ENCODE measurements at regions not wholly inside any gene's neighbourhood (a gene's known extent, or its start where the extent isn't known, plus 50 kb on each side); places are given as distances from the start of the nearest gene placed in this dataset.

DNA sequence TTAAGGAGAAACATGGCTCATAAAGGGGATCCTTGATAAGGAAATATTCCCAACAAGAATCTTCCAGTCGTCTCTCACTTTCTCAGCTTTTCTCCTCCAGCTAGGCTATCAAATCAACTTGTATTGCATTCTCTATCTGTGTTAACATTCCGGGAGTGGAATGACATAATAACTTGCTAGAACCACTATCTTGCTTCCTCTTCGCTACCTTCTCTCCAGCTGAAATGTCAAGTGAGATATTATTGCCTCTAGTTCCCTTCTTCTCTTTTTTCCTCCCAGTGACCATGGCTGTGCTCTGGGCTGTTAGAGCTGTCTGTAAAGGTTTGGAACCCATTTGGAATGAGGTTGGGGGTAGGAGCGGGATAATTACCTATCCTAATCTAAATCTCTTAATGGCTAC is 1329.5 kb upstream of the WWC1 start:
- Histone ChIP-seq H3K4me1 (ENCODE audit: control insufficient read depth in 2 of 2, insufficient read depth in 2 of 2, low read length in 2 of 2) (no peaks in the 10 kb centered on the region), H3K36me3 (ENCODE audit: control insufficient read depth in 2 of 3, insufficient read depth in 3 of 3, low read length in 3 of 3) (no peaks in the 10 kb centered on the region), H3K27ac (ENCODE audit: low read depth, low read length) (no peak overlapping the region), H3K27me3 (ENCODE audit: control insufficient read depth in 2 of 2, insufficient read depth in 2 of 2, low read length in 2 of 2) (no peaks in the 10 kb centered on the region), H3K9me3 (ENCODE audit: control insufficient read depth in 2 of 3, low read length in 3 of 3) (no peaks in the 10 kb centered on the region), H3K4me3 (ENCODE audit: low read length) (no peak overlapping the region)
- ATAC-seq (no peak), DNase-seq (no peak)
- Mint-ChIP-seq H3K27ac (no peak overlapping the region), H3K9me3 (peaks cover 3 to 22% (median 7%) of the 10 kb centered on the region in 11 donors), H3K4me3 (no peak overlapping the region), H3K36me3 (peaks cover 0 to 5% (median 0%) of the 10 kb centered on the region in 5 donors), H3K4me1 (no peaks in the 10 kb centered on the region), H3K27me3 (no peaks in the 10 kb centered on the region)
- ChIA-PET POLR2A (no interaction called here), CTCF (no interaction called here)
- intact Hi-C loops (cut with micrococcal nuclease) = no loop called here

DNA sequence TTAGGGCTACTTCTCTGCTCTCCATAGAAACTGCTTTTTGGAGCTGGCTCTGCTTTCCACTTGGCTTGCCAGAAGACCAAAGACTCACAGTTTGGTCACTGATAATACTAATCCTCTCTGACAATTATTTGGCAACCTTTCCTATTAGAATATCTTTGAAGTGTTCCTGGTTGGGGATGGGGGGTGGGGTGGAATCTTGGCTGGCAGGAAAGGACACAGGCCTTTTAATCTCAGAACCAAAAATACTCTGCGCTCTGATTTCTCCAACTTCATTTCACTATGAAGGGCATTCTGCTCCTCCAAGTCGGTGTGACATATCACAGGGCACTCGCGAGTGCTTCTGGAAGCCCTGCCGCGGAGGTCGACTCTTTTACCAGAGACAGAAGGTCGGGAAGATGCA is 1329.0 kb upstream of the WWC1 start:
- Histone ChIP-seq H3K4me3 (ENCODE audit: low read length) (no peak overlapping the region), H3K4me1 (ENCODE audit: control insufficient read depth in 2 of 2, insufficient read depth in 2 of 2, low read length in 2 of 2) (no peaks in the 10 kb centered on the region), H3K36me3 (ENCODE audit: control insufficient read depth in 2 of 3, insufficient read depth in 3 of 3, low read length in 3 of 3) (no peaks in the 10 kb centered on the region), H3K27me3 (ENCODE audit: control insufficient read depth in 2 of 2, insufficient read depth in 2 of 2, low read length in 2 of 2) (no peaks in the 10 kb centered on the region), H3K9me3 (ENCODE audit: control insufficient read depth in 2 of 3, low read length in 3 of 3) (no peaks in the 10 kb centered on the region), H3K27ac (ENCODE audit: low read depth, low read length) (no peak overlapping the region)
- no peak overlapping the region for H3K4me3 Mint-ChIP-seq
- ChIA-PET CTCF (no interaction called here), POLR2A (no interaction called here)
- intact Hi-C loops (cut with micrococcal nuclease) = no loop called here
- no peak overlapping the region for H3K27ac Mint-ChIP-seq
- peaks cover 3 to 18% (median 7%) of the 10 kb centered on the region in 11 donors for H3K9me3 Mint-ChIP-seq
- no peaks in the 10 kb centered on the region for H3K4me1 Mint-ChIP-seq
- no peak for ATAC-seq
- no peaks in the 10 kb centered on the region for H3K27me3 Mint-ChIP-seq
- no peak for DNase-seq
- peaks cover 0 to 5% (median 0%) of the 10 kb centered on the region in 5 donors for H3K36me3 Mint-ChIP-seq

DNA sequence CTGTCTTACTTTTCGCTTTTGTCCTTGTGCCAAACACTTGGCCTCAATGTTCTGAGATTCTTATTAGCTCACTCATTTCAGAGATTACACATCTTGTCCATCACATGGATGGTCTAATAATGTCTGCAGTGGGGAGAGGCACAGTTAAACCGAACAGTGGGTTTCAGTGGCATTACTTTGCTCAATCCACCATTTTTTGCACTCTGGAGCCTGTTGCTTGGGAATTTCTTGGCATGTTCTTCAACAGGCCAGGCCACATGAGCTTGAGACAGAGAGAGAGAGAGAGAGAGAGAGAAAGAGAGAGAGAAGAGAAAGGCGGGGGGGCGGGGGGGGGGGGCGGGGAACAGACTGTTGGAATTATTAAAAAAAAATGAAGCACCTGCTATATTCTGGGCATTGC is 1327.8 kb upstream of the WWC1 start:
- ChIA-PET CTCF (no interaction called here), POLR2A (no interaction called here)
- no peak overlapping the region for H3K4me3 Mint-ChIP-seq
- peaks cover 0 to 5% (median 0%) of the 10 kb centered on the region in 5 donors for H3K36me3 Mint-ChIP-seq
- H3K4me3 ChIP-seq (ENCODE audit: low read length) = no peak overlapping the region
- no peak overlapping the region for H3K27ac ChIP-seq (ENCODE audit: low read depth, low read length)
- DNase-seq (no peak), ATAC-seq (no peak)
- no peaks in the 10 kb centered on the region for H3K9me3 ChIP-seq (ENCODE audit: control insufficient read depth in 2 of 3, low read length in 3 of 3)
- H3K36me3 ChIP-seq (ENCODE audit: control insufficient read depth in 2 of 3, insufficient read depth in 3 of 3, low read length in 3 of 3) = no peaks in the 10 kb centered on the region
- no peaks in the 10 kb centered on the region for H3K27me3 Mint-ChIP-seq
- H3K9me3 Mint-ChIP-seq = peaks cover 3 to 18% (median 7%) of the 10 kb centered on the region in 11 donors
- no peaks in the 10 kb centered on the region for H3K4me1 Mint-ChIP-seq
- H3K27me3 ChIP-seq (ENCODE audit: control insufficient read depth in 2 of 2, insufficient read depth in 2 of 2, low read length in 2 of 2) = no peaks in the 10 kb centered on the region
- intact Hi-C loops (cut with micrococcal nuclease) = no loop called here
- no peaks in the 10 kb centered on the region for H3K4me1 ChIP-seq (ENCODE audit: control insufficient read depth in 2 of 2, insufficient read depth in 2 of 2, low read length in 2 of 2)
- H3K27ac Mint-ChIP-seq = no peak overlapping the region

DNA sequence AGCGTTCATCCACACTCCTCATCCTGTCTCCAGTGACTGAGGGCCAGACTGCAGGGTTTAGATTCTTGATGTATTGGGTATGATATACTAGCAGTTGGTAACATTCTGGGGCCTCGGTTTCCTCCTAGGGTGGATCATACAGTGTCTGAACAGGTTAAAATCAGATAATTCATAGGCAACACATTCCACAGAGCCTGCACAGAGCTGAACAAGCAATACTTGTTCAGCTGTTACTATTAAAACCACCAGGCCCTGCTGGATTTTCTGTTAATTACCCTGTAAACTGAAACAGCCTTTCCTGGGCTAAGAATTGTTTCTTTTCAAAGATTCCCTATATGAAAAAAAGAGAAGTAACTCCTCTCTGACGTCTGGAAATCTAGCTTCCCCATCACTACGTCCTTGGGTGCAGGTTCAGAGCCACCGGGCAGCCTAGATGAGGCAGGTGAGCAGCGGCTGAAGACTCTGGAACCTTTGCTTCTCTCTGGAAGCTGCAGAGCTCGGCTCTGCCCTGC is 1313.5 kb upstream of the WWC1 start:
- ATAC-seq (peak; percentile 18), DNase-seq (no peak)
- Histone ChIP-seq H3K4me3 (ENCODE audit: low read length) (no peak overlapping the region), H3K27me3 (ENCODE audit: control insufficient read depth in 2 of 2, insufficient read depth in 2 of 2, low read length in 2 of 2) (no peaks in the 10 kb centered on the region), H3K4me1 (ENCODE audit: control insufficient read depth in 2 of 2, insufficient read depth in 2 of 2, low read length in 2 of 2) (no peaks in the 10 kb centered on the region), H3K36me3 (ENCODE audit: control insufficient read depth in 2 of 3, insufficient read depth in 3 of 3, low read length in 3 of 3) (no peaks in the 10 kb centered on the region), H3K27ac (ENCODE audit: low read depth, low read length) (no peak overlapping the region), H3K9me3 (ENCODE audit: control insufficient read depth in 2 of 3, low read length in 3 of 3) (no peaks in the 10 kb centered on the region)
- intact Hi-C loops (cut with micrococcal nuclease) = no loop called here
- H3K36me3 Mint-ChIP-seq = peaks cover 0 to 4% (median 0%) of the 10 kb centered on the region in 5 donors
- ChIA-PET CTCF (no interaction called here), POLR2A (no interaction called here)
- peaks cover 0 to 9% (median 5%) of the 10 kb centered on the region in 7 donors for H3K4me1 Mint-ChIP-seq
- H3K27me3 Mint-ChIP-seq = peaks cover 19 to 31% (median 26%) of the 10 kb centered on the region in 5 donors
- no peak overlapping the region for H3K4me3 Mint-ChIP-seq
- no peak overlapping the region for H3K27ac Mint-ChIP-seq
- H3K9me3 Mint-ChIP-seq = peaks cover 0 to 9% (median 4%) of the 10 kb centered on the region in 11 donors

DNA sequence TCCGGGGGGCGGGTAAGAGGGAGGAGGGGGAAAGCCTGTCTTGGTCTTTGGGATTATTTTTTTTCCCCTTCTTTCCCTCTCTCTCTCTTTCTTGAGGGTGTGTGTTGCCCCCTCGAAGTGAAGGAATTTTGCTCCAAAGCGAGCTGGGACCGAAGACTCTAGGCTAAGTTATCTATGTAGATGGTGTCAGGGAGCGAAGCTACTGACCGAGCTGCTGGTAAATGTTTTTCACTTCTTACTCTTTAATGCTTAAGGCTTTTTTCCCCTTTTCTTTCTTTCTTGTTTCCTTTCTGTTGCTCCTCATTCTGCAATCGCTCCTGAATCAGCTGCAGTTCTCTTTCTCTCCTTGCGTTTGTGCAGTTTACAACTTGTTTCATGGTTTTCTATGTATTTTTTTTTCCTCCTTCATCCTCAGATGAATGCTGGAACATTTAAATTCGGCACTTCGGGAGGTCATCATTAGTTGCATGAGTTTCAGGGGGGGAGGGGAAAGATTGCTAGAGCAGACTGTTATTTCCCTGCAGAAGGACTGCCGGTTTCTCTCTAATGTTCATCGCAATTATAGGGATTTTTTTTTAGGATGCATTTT is 1312.0 kb upstream of the WWC1 start:
- peak overlapping the region in 3 of 10 donors; percentile 1 to 18 (median 9) for H3K4me3 Mint-ChIP-seq
- H3K36me3 Mint-ChIP-seq = peaks cover 0 to 4% (median 0%) of the 10 kb centered on the region in 5 donors
- Histone ChIP-seq H3K4me3 (ENCODE audit: low read length) (no peak overlapping the region), H3K9me3 (ENCODE audit: control insufficient read depth in 2 of 3, low read length in 3 of 3) (no peaks in the 10 kb centered on the region), H3K4me1 (ENCODE audit: control insufficient read depth in 2 of 2, insufficient read depth in 2 of 2, low read length in 2 of 2) (no peaks in the 10 kb centered on the region), H3K27ac (ENCODE audit: low read depth, low read length) (no peak overlapping the region), H3K36me3 (ENCODE audit: control insufficient read depth in 2 of 3, insufficient read depth in 3 of 3, low read length in 3 of 3) (no peaks in the 10 kb centered on the region), H3K27me3 (ENCODE audit: control insufficient read depth in 2 of 2, insufficient read depth in 2 of 2, low read length in 2 of 2) (no peaks in the 10 kb centered on the region)
- H3K4me1 Mint-ChIP-seq = peaks cover 0 to 9% (median 5%) of the 10 kb centered on the region in 7 donors
- H3K27ac Mint-ChIP-seq = no peak overlapping the region
- ATAC-seq (no peak), DNase-seq (no peak)
- POLR2A ChIA-PET = no interaction called here
- intact Hi-C loops (cut with micrococcal nuclease) = no loop called here
- H3K27me3 Mint-ChIP-seq = peaks cover 19 to 31% (median 26%) of the 10 kb centered on the region in 5 donors
- peaks cover 0 to 7% (median 3%) of the 10 kb centered on the region in 11 donors for H3K9me3 Mint-ChIP-seq
- CTCF ChIA-PET = no interaction called here

DNA sequence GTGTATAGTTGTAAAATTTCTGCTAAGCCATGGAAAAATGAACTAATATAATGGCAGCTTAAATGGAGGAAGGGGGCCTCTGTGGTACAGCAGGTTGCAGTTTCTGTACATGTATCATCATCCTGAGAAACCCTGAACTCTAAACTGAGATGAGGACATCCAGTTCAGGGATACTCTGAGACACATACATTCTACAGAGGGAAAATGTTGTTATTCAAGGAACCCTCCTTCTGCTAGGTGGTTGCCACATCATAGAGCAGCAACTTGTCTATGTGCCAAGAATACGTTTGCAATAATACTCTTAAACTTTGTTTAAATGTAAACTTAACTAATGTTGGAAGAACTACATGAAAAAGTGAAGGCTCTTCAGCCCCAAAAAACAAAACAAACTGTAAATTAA is 1310.8 kb upstream of the WWC1 start:
- H3K27ac ChIP-seq (ENCODE audit: low read depth, low read length) = no peak overlapping the region
- no peaks in the 10 kb centered on the region for H3K9me3 ChIP-seq (ENCODE audit: control insufficient read depth in 2 of 3, low read length in 3 of 3)
- peaks cover 0 to 9% (median 5%) of the 10 kb centered on the region in 7 donors for H3K4me1 Mint-ChIP-seq
- CTCF ChIA-PET = no interaction called here
- H3K9me3 Mint-ChIP-seq = peaks cover 0 to 5% (median 3%) of the 10 kb centered on the region in 11 donors
- H3K27ac Mint-ChIP-seq = no peak overlapping the region
- no peaks in the 10 kb centered on the region for H3K4me1 ChIP-seq (ENCODE audit: control insufficient read depth in 2 of 2, insufficient read depth in 2 of 2, low read length in 2 of 2)
- H3K36me3 ChIP-seq (ENCODE audit: control insufficient read depth in 2 of 3, insufficient read depth in 3 of 3, low read length in 3 of 3) = no peaks in the 10 kb centered on the region
- no peak for DNase-seq
- H3K27me3 ChIP-seq (ENCODE audit: control insufficient read depth in 2 of 2, insufficient read depth in 2 of 2, low read length in 2 of 2) = no peaks in the 10 kb centered on the region
- no peak overlapping the region for H3K4me3 Mint-ChIP-seq
- intact Hi-C loops (cut with micrococcal nuclease) = no loop called here
- H3K4me3 ChIP-seq (ENCODE audit: low read length) = no peak overlapping the region
- H3K27me3 Mint-ChIP-seq = peaks cover 19 to 31% (median 26%) of the 10 kb centered on the region in 5 donors
- H3K36me3 Mint-ChIP-seq = peaks cover 0 to 4% (median 0%) of the 10 kb centered on the region in 5 donors
- POLR2A ChIA-PET = no interaction called here
- no peak for ATAC-seq

DNA sequence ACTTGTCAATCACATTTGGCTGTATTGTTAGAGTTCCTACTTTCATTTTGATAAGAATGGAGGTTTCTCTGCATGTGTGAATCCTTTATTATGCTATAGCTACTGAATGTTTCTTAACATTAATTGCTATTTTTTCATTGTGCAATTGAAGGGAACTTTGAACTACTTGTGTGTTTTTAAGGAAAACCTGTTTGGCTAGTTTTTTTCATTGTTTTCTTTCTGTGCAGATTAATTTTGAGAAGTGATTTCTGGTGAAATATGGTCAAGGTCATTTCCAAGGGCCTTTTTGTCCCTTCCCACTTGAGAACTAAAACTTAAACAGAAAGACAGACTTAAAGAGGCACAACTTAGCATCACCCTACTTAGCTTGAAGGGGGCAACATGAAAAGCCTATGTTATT is 1309.2 kb upstream of the WWC1 start:
- Mint-ChIP-seq H3K36me3 (peaks cover 0 to 4% (median 0%) of the 10 kb centered on the region in 5 donors), H3K27me3 (peaks cover 15 to 25% (median 23%) of the 10 kb centered on the region in 5 donors), H3K27ac (no peak overlapping the region), H3K9me3 (peaks cover 0 to 7% (median 1%) of the 10 kb centered on the region in 11 donors), H3K4me3 (no peak overlapping the region), H3K4me1 (peaks cover 0 to 9% (median 5%) of the 10 kb centered on the region in 7 donors)
- intact Hi-C loops (cut with micrococcal nuclease) = no loop called here
- POLR2A ChIA-PET = no interaction called here
- Histone ChIP-seq H3K27ac (ENCODE audit: low read depth, low read length) (no peak overlapping the region), H3K27me3 (ENCODE audit: control insufficient read depth in 2 of 2, insufficient read depth in 2 of 2, low read length in 2 of 2) (no peaks in the 10 kb centered on the region), H3K4me3 (ENCODE audit: low read length) (no peak overlapping the region), H3K9me3 (ENCODE audit: control insufficient read depth in 2 of 3, low read length in 3 of 3) (no peaks in the 10 kb centered on the region), H3K4me1 (ENCODE audit: control insufficient read depth in 2 of 2, insufficient read depth in 2 of 2, low read length in 2 of 2) (no peaks in the 10 kb centered on the region), H3K36me3 (ENCODE audit: control insufficient read depth in 2 of 3, insufficient read depth in 3 of 3, low read length in 3 of 3) (no peaks in the 10 kb centered on the region)
- CTCF ChIA-PET = no interaction called here
- no peak for ATAC-seq
- no peak for DNase-seq

All from naive thymus-derived CD4-positive, alpha-beta T cell (primary cell).